Activated CD4-positive, alpha-beta T cell treated with anti-CD3 and anti-CD28 coated beads, Interleukin-2, Interleukin-6, amounts not matched to agents 100 ng/mL and 50 ng/mL, durations not matched to agents 16 hours and 8 hours (primary cell): ENCODE measurements at regions not wholly inside any gene's neighbourhood (a gene's known extent, or its start where the extent isn't known, plus 50 kb on each side); places are given as distances from the start of the nearest gene placed in this dataset.
"Not testable (repeated sequence)": the region's sequence is repeated elsewhere in the genome, so short reads cannot be mapped to it uniquely, and the experiment has no call there.

ENCODE experiments used
- DNase-seq: peaks from one replicate; pipeline ENCODE4 v3.0.0-alpha.2; 2020

DNA sequence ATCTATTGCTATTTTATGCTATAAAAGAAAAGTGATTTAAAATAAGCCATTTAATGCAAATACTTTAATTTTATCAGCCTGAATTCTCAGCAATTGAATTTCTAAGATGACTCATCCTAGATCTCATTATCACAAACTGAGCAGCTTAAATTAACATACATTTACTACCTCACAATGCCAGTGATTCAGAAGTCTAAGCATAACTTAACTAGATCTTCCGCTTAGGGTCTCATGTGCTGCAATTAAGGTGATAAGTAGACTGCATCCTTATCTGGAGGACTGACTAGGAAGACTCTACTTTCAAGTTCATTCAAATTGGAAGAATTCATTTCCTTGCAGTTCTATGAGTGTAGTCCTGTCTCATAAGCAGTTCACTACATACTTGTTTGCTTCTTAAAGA lies 286.6 kb downstream of the COL11A1 start:
- no peak for DNase-seq

DNA sequence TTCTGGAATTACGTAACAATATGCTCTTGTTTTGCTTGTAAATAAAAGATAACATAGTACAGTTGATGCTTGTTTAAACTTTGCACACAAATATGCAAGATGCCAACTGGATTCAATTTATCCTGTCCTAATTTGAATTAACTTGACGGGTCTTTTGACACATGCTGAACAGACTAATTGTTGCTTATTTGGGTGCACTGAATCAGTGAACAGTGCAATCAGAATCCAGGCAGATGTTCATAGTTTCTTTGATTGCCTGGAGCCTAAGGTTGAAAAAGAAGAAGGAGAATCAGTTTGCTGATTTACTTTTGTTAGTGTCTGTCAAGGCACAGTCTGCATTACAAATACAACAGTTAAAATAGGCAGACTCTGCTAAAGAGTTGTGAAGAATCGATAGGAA lies 307.9 kb downstream of the COL11A1 start:
- DNase-seq, result no peak

DNA sequence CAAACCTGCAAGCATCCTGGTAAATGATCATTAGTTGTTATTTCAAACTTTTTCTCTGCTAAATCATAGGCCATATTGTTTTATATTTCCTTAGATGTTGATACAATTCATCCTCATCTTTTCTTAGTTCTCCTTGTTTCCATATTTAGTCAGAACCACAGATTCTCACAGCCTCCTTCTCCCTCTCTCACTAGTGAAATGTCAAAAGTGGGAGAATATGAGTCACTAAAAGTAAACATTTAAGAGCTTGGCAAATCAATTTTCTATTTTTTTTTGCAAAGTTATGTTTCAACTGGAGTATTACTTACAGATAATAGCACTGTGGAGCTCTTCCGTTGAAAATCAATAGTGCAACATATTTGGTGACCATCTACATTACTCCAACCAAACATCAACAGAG lies 308.8 kb downstream of the COL11A1 start:
- no peak for DNase-seq

DNA sequence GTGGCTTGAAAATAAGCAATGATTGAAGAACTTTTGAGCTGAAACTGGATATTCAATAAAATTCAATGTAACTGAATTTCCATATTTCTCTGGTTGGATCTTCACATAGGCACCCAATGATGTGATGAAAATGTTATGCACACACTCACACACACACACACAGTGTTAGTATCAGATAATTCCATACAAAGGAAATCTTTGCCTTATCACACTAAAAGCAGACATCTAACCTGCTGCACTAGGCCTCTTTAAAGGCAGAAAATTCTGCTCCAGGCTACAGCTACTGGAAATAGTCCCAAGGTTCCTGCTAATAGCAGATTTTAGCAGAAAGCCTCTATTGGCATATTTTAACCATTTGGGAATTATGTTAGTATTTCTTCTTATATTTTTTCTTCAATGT lies 309.6 kb downstream of the COL11A1 start:
- DNase-seq, result no peak

DNA sequence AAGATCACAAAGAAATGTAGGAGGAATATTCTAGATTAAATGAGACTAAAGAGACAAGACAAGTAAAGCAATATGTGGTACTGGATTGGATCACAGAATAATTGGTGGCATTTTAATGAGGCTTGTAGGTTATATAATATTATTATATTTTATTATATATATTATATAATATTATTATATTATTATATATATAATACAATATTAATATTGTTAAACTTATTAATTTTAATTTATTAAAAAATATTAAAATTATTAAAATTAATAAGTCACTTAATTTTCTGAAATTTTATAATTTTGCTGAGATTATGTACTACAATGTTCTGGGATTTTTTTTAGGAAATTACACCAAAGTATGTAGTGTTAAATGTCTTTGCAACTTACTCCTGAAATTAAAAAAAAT lies 311.9 kb downstream of the COL11A1 start:
- DNase-seq, result no peak

DNA sequence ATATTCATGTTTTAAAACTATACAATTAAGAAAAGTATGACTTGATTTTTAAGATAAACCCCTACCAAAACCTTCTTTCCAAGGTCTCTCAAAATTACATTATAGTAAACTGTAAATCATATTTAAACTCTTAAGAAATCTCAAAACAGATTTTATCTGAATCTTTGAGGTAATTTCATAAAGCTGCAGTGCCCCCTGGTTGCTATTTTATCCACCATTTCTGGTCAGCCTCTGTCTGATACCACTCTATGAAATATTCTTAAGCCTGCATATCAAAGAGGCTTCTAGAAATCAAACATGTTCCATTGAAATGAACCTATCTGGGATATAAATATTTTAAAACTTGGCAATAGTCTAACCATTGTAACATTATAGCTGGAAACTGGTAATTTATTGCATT lies 317.3 kb downstream of the COL11A1 start:
- DNase-seq, result no peak

DNA sequence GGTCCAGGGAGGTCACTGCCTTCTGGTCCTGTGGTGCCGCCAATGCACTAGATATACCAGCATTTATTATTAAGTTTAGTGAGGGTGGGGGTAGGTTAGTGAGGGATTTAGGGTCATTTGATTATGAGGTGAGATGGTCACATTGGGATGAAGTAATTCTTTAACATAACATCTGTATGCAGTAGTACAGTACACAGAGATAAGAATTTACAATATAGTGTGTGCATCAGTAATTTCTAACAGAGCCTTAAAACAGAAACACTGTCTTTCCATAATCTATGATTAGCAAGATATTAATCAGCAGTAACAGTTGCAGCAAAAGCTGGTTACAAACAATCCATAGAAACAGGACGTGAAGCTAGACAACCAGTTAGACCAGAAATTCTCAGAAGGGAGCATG lies 318.4 kb downstream of the COL11A1 start:
- DNase-seq, result not testable (repeated sequence)

DNA sequence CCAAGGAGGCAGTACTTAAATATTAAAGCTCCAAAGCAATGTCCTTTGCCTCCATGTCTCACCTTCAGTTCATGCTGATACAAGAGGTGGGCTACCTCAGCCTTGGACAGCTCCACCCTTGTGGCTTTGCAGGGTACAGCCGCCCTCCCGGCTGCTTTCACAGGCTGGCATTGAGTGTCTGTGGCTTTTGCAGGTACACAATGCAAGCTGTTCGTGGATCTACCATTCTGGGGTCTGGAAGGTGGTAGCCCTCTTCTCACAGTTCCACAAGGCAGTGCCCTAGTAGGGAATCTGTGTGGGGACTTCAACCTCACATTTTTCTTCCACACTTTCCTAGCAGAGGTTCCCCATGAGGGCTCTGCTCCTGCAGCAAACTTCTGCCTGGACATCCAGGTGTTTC lies 324.8 kb downstream of the COL11A1 start:
- no peak for DNase-seq

DNA sequence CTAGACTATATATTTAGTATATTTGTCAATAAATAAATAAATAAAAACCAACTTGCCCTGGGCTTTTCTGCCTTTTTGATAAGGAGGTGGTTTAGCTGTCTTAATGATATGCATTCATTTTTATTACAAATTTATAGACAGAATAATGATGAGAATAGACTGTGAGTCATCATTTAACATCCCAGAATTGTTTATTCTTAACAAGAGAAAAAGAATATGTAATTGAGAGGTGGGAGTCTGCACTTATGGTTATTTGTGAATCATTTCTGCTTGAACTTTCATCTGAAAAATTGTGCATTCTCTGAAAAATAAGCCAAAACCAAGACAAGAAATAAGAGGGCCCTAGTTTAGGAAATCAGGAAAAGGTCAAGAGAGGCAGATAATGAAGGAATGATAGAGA lies 326.2 kb downstream of the COL11A1 start:
- no peak for DNase-seq

DNA sequence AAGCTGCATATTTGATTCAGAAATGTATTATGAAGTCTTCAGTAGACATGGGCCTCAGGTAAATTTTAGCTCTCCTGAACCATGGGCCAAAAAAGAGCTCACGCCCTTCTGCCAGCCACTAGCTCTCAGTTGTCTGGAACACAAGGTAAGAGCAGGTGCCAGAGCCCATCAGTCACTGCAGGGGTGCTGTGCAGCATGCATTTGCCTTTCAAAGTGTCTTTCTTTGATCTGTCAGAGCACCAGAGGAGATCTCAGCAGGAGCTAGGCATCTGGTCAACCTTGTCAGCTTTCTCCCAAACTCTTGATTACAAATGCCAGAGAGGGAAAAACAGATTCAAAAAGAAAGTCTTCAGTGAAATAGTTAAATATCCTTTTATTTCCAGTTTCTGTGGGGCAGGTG lies 332.3 kb downstream of the COL11A1 start:
- DNase-seq, result no peak

DNA sequence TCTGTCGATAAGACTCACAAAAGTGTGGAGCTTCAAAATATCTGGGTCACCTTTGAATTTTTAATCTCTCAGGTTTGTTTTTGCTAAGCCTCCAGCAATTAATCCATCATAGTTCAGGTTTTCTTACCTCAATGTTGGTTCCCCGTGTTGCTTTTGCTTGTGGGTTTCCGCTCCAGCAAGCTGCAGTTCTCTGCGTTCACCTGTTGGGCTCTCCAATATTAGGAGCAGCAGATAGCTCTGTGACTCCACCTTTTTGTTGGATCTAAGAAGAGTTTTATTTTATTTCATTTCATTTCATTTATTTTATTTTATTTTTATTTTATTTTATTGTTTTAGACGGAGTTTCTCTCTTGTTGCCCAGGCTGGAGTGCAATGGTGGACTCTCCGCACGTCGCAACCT lies 335.5 kb downstream of the COL11A1 start:
- no peak for DNase-seq

DNA sequence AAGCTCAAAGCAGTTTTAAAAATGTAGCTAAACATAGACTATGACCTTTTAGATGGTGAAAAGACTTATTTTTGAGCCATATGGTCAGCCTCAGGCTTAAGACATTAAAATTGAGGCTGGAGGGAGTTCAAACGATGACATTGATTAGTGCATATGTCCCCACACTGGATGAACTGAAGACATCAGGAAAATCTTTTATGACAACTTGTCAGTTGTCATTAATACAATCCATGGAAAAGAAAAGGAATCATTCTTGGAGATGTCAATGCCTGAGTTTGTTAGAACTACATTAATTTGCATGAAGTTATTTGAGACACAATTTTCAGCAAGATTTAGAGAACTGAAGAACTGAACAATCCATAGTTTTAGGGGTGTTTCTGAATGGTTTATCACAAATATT lies 349.9 kb downstream of the COL11A1 start:
- no peak for DNase-seq

DNA sequence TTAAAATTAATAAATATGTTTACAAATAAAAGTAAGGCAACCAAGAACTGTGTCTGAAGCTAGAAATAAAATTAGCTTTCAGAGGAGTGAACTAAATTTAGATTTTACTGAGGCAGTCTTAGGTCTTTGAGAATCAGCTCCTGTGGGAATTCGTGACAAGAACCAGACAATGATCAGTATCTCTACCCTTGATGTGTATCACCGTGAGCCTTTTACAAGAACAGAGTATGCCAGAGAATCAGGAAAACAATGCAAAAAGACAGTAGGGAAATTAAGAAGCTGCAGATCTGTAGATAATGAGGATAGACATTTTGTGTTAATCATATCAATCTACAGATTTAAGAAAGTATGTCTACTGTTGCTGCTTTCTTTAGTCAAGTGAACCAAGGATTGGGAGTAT lies 351.0 kb downstream of the COL11A1 start:
- no peak for DNase-seq

DNA sequence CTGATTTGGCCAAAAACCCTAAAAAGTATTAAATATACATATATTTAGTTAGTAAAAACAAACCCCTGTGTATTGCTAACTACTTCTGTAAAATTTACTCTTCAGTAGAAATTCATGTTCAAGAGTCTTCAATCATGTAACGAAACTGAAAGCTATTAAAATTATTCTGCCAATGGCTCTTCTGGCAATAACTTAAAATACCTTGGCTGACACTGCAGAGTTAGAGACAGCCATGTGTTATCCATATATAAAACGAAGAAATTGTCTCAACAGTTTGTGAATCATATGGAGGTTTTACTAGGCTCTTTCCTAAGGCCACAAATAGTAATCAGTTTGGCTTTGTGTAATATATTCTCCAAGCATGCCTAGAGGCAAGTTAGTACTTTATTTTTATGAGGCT lies 357.2 kb downstream of the COL11A1 start:
- DNase-seq, result no peak

DNA sequence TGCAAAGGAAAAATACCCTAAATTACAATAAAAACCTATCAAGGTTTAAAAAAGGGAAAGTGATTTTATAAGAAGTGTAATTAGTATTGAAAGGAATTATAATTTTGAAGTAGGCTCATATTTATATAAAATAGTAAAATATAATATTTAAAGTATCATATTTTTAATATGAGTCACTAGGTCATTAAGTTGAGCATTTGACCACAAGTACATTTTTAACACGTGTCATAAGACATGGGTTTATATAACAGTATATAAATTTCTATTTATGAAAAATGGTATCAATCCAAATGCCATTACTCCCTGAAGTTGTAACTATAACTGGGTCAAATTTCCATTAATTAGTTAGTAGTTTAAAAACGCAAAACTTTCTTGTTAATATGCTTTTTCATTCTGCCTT lies 365.9 kb downstream of the COL11A1 start:
- DNase-seq, result no peak

DNA sequence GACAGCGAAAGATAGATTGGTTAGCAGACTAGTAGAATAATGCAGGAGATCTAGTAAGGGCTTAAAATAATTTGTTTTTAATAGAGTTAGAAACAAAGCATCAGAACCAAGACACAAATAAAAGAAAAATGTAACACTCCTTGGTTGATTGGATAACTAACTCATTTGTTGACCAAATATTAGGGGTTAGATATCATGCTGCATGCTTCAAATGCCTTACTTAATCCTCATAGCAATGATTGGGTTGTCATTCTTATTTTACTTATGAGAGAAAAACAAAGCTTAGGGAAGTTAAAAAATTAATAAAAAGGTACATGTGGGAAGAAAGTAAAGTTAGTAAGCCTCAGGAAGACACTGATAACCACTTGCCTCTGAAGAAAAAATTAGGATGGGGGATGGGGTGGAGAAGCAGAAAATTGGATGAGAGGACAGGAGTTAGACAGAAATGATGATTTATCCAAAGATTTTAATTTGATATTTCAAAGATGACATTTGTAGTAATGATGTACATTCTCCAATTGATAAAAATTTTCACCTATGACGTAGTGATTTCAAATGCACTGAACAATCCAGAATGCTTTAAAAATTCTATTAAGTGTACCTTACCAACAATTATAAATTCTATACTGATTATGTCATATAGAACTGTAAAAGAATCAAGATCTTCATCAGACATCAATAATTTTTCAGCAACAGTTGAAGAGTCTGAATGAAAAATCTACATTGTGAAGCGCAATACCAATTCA lies 374.7 kb downstream of the COL11A1 start:
- DNase-seq, result no peak

DNA sequence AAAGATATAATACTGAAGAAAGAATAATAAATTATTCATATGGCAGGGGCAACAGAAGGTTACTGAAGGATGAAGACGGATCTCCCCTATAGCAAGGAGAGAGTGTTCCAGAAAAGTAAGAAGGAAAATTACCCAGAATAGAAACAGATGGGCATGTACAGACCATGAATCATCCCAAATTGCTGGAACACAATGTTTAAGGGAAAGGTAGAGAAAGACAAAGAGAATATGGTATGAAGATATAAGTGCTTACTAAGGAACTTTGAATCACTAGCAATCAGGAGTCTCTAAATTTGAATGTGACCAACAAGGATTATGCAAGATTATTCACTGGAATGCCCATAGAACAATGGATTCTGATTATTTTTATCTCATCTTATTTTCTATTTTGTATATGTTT lies 375.4 kb downstream of the COL11A1 start:
- DNase-seq, result no peak

DNA sequence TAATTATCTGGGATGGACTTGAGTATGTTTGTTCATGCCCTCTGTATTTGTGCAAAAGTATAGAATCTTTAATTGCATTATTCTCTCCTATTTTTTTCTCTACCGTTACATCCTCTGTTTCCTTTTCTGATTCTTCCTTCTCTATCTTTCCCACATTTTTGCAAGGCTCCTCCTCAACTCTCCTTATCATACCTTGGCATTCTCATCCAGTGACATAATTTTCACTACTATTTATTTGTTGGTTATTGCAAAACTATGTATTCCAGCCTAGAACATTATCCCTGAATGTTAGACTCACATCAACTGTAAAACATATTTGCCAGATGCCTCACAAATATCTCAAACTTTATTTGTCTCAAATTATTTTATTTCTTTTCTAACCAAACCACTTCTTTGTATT lies 381.9 kb downstream of the COL11A1 start:
- no peak for DNase-seq

DNA sequence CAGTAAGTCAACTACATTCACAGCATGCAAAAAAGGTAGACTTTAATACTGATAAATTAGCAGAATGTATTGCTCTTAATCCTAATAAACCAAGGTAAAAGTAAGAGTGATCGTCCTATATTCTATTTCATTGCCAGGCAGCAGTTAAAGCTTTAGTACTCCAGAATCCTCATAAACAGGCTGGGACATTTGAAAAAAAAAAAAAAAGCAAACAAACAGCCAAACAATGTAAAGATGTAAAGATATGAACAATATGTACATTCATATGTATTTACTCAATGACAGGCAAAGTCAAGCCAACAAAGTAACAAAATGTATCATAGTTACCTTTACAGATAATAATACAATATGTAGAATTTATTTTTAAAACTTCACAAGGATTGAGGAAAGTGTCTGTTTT lies 383.6 kb downstream of the COL11A1 start:
- no peak for DNase-seq

DNA sequence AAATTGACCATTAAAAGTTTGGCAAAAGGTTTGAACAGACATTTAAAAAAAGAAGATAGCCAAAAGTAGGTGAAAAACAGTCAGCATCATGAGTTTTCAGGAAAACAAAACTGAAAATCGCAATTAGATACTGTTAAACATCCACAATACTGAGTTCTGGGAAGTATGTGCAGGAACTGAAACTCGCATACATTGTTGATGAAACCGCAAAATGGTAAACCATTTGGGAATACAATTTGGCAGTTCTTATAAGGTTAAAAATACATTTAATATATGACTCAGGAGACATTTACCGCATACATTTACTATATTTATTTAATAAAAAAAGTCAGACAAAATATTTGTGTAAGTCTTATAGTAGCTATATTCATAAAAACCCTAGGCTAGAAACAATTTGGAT lies 393.2 kb downstream of the COL11A1 start:
- DNase-seq, result no peak

DNA sequence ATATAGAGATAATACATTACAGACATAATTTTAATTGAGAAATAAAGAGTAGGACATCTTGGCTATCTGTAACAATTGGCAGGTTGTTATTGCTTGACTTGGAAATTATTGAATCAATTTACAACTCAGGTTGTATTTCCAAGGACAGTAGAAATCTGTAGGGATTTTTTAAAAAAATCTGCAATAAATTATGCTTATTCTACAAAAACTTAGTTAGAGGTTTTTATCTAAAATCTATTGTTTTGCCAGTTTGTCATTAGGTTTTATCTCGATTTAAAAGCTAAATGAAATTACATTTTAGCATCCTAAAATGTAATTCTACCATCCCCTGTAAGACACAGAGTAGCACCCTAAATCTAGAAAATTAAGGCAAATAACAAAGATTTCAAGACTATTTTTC lies 408.8 kb downstream of the COL11A1 start:
- no peak for DNase-seq

DNA sequence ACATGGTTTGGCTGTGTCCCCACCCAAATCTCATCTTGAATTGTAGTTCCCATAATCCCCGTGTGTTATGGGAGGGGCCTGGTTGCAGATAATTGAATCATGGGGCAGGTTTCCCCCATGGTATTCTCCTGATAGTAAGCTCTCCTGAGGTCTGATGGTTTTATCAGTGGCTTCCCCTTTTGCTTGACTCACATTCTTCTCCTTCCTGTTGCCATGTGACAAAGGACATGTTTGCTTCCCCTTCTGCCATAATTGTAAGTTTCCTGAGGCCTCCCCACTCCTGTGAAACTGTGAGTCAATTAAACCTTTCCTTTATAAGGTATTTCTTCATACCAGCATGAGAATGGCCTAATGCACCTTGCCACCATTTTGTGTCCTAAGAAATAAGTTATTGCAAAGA lies 415.0 kb downstream of the COL11A1 start:
- no peak for DNase-seq

DNA sequence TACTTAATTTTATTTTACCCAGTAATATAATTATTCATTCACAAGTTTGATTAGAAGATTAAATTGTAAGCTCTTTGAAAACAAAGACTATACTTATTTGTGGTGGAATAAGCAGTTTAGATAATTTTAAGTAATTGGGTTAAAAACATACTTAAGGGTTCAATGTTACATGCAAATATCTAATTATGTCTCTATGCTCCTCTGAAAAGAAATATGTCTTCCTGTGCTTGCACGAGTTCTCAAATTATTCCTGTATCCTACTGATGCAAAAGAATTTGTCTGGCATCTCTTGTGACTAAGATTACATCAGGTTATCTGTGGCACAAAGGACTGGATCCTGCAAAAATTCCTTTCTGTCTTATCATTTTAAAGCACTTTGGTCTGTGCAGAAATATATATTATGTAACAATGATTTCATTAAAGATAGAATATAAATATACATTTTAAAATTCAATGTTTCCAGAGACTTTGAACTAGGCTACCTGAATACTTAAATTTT lies 416.7 kb downstream of the COL11A1 start:
- DNase-seq, result no peak

DNA sequence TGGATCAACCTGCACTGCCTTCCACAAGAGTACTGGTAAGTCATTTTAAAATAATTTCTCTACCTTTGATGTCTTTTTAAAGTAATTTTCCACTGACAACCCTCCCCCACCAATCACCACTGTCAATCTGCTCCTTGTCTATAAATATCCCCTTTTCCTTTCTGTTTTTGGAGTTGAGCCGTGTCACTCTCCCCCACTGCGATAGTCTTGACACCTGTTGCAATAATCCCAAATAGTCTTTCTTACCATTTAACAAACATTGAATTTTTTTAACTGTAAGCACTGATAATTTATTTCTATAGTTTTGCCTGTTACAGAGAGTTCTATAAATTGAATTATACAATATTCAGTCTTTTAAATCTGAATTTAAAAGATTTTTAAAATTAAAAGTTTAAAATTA lies 420.9 kb downstream of the COL11A1 start:
- no peak for DNase-seq

DNA sequence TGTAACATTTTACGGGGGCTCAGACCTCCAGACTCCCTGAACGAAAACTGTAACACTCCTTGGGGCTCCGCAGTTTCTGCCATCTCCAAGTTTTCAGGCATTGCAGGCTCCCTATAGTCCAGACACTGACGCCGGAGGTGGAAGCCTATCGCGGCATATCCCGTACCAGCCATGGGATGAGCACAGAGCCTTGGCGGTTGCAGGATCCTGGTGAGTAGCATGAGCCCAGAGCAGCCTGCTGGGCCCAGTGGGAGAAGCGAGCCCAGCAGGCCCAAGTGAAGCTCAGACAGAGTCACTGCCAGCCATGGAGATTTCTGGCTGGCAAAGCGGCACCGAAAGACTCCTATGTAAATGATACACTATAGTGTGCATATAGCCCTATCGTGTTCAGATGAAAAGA lies 446.8 kb downstream of the COL11A1 start:
- DNase-seq, result no peak
